ENCODE measurements at regions not wholly inside any gene's neighbourhood (a gene's known extent, or its start where the extent isn't known, plus 50 kb on each side); places are given as distances from the start of the nearest gene placed in this dataset.
"Not testable (repeated sequence)": the region's sequence is repeated elsewhere in the genome, so short reads cannot be mapped to it uniquely, and the experiment has no call there.

DNA sequence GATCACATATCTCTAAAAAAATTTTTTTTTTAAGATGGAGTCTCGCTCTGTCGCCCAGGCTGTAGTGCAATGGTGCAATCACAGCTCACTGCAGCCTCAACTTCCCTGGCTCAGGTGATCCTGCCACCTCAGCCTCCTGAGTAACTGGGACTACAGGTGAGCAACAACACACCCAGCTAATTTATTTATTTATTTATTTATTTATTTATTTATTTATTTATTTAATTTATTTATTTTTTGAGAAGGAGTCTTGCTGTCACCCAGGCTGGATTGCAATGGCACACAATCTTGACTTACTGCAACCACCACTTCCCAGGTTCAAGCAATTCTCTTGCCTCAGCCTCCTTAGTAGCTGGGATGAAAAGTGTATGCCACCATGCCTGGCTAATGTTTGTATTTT lies 507.9 kb downstream of the KCNJ18 start:
- not testable (repeated sequence) for TF ChIP-seq REST (IDR thresholded peaks at IDR 0.05; ENCODE audit: insufficient read depth in 1 of 2, low read depth in 2 of 2, low read length in 1 of 2); CTCF (IDR thresholded peaks at IDR 0.05); POLR2AphosphoS5 (IDR thresholded peaks at IDR 0.05; ENCODE audit: low read depth, low read length); SIN3A (IDR thresholded peaks at IDR 0.05; ENCODE audit: borderline replicate concordance, insufficient read depth, low read depth, low read length); TCF7L2 (IDR thresholded peaks at IDR 0.05; ENCODE audit: low read depth, low read length)

All from Panc1 (cell line).